Lung (tissue), 11 donors: ENCODE measurements at regions not wholly inside any gene's neighbourhood (a gene's known extent, or its start where the extent isn't known, plus 50 kb on each side); places are given as distances from the start of the nearest gene placed in this dataset.

Experiments
- ATAC-seq: fragments of 200-7000 bp; cut with Tn5 transposase; one replicate; pipeline ENCODE4 v1.9.1; 2020; ENCODE audit warnings: moderate number of reproducible peaks; ENCODE audit not compliant: insufficient read depth, low FRiP score
- DNase-seq, 3 donors: peaks; one replicate each; pipeline ENCODE4 v3.0.0-alpha.2; 2013 to 2017
- H3K27ac ChIP-seq, 2 donors: one replicate each; pipeline ENCODE4 v1.5.1; 2013; ENCODE audit warnings: mild to moderate bottlenecking in 2 of 2, moderate library complexity in 2 of 2, control low read depth in 1 of 2, inconsistent platforms in 1 of 2, low read depth in 1 of 2, low read length in 1 of 2
- H3K27me3 ChIP-seq, 3 donors: one replicate each; pipeline ENCODE4 v1.5.1; 2013; ENCODE audit warnings: low read length in 2 of 3; ENCODE audit not compliant: control insufficient read depth in 3 of 3, insufficient read depth in 3 of 3
- H3K36me3 ChIP-seq, 4 donors: one replicate each; pipeline ENCODE4 v1.5.1; 2013; ENCODE audit warnings: low read length in 4 of 4, mild to moderate bottlenecking in 1 of 4, moderate library complexity in 1 of 4; ENCODE audit not compliant: control insufficient read depth in 4 of 4, insufficient read depth in 4 of 4
- H3K4me1 ChIP-seq, 5 donors: one replicate each; pipeline ENCODE4 v1.5.1; 2013; ENCODE audit warnings: low read length in 5 of 5, mild to moderate bottlenecking in 2 of 5, moderate library complexity in 1 of 5; ENCODE audit not compliant: control insufficient read depth in 5 of 5, insufficient read depth in 5 of 5
- H3K4me3 ChIP-seq: one replicate; pipeline ENCODE4 v1.5.1; 2013; ENCODE audit warnings: mild to moderate bottlenecking, control low read depth, moderate library complexity
- H3K9ac ChIP-seq, 2 donors: one replicate each; pipeline ENCODE4 v1.5.1; 2013; ENCODE audit warnings: low read length in 2 of 2, control low read depth in 1 of 2; ENCODE audit not compliant: insufficient read depth in 1 of 2
- H3K9me3 ChIP-seq, 4 donors: one replicate each; pipeline ENCODE4 v1.5.1; 2013; ENCODE audit warnings: low read length in 3 of 4, mild to moderate bottlenecking in 1 of 4, moderate library complexity in 1 of 4; ENCODE audit not compliant: control insufficient read depth in 4 of 4, insufficient read depth in 3 of 4
- WGBS, 2 donors: extraction: QIAGEN DNeasy Blood & Tissue Kit; methylation state at CpG; one replicate each; pipeline ENCODE4 v1.1.7; 2013; 5-methylcytosine and 5-hydroxymethylcytosine counted together
- TF ChIP-seq, protein P1 (sequence below): IDR thresholded peaks from 2 replicates; pipeline ENCODE4 v1.5.1; 2012; ENCODE audit warnings: mild to moderate bottlenecking; ENCODE audit errors: control extremely low read depth, extremely low read depth
- donor health status: control.
- donor health status: control.
- donor health status: Bipolar disorder and iron deficiency.
- donor health status: healthy.
- donor health status: DM: yes; HTN: yes; CAD: no.

DNA sequence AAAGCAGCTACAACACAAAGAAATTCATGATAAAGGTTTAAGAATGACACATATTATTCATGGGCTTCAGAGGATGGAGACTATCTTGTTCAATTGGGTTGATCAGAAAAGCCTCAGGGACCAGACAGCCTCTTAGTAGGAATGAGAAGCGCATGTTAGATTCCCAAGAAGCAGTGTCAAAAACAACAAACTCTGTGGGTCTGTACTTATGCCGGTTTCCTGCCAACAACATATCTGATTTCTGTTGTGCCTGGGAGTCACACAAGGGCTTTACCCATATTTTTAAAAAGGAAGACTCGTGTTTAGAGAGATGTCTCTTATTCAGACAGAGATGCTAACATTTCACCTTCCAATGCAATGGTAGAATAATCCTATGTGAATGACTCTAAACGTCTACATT is 2180.6 kb upstream of the CELF4 start:
- Histone ChIP-seq H3K9me3 (peaks cover 0 to 6% (median 0%) of the 10 kb centered on the region in 4 donors), H3K4me3 (no peak overlapping the region), H3K4me1 (no peaks in the 10 kb centered on the region), H3K27ac (no peak overlapping the region), H3K36me3 (peaks cover 0 to 4% (median 0%) of the 10 kb centered on the region in 4 donors), H3K9ac (no peak overlapping the region), H3K27me3 (no peaks in the 10 kb centered on the region)
- TF ChIP-seq, protein P1, sequence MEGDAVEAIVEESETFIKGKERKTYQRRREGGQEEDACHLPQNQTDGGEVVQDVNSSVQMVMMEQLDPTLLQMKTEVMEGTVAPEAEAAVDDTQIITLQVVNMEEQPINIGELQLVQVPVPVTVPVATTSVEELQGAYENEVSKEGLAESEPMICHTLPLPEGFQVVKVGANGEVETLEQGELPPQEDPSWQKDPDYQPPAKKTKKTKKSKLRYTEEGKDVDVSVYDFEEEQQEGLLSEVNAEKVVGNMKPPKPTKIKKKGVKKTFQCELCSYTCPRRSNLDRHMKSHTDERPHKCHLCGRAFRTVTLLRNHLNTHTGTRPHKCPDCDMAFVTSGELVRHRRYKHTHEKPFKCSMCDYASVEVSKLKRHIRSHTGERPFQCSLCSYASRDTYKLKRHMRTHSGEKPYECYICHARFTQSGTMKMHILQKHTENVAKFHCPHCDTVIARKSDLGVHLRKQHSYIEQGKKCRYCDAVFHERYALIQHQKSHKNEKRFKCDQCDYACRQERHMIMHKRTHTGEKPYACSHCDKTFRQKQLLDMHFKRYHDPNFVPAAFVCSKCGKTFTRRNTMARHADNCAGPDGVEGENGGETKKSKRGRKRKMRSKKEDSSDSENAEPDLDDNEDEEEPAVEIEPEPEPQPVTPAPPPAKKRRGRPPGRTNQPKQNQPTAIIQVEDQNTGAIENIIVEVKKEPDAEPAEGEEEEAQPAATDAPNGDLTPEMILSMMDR = no peak
- peak in 1 of 3 donors; percentile 46 for DNase-seq
- WGBS, 2 donors = 86 to 91% methylated on average over 4 of the region's 4 CpGs
- ATAC-seq = no peak

DNA sequence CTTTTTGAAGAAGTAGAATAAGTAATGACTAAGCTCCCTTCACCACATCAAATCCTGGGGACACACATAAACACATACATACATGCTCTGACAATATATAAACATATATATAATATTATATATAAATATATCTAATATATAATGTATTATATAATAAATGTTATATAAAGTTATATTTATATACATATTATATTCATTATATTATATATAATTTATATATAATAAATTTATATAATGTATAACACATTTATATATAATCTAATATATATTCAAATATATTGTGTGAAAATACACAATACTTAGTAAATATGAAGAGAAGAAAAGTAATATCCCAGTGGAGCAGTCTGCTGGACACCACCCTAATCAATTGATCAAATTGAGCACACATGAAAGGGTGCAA is 2177.9 kb upstream of the CELF4 start:
- TF ChIP-seq, protein P1 = no peak

DNA sequence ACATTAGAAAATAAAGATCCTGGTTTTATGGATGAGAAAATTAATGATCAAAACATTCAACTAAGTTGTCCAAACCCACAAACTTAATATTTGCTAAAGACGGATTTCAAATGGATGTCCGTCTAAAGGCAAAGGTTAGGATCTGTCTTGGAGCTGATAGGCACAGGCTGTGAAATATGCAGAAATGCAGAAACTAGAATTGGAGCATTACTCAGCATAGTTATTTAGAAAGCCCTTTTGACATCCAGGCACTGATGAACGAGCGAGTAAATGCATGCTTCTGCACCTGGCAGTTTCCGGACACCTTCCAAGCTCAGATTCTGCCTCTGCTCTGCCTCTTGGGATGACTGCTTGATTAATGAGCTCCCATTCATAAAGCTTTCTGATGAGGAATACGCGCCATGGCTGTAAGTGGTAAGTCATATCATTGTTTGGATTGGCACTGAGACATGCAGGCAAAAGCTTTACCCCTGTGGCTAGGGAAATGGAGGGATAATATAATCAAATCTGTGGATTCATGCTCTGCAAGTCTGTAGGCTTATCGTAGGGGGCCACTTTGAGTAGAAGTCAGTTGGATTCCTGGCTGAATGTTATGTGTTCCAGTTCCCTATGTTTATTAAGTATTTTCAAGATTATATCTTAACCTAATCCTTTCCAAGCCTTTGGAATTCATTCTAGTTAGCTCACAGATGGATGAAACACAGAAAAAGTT is 2176.3 kb upstream of the CELF4 start:
- 80 to 94% methylated on average over 8 of the region's 8 CpGs for WGBS, 2 donors
- ATAC-seq = no peak
- no peaks in the 10 kb centered on the region for H3K4me1 ChIP-seq
- H3K27me3 ChIP-seq = no peaks in the 10 kb centered on the region
- TF ChIP-seq, protein P1 = no peak
- no peak overlapping the region for H3K4me3 ChIP-seq
- DNase-seq = no peak
- no peaks in the 10 kb centered on the region for H3K36me3 ChIP-seq
- H3K9ac ChIP-seq = no peak overlapping the region
- H3K9me3 ChIP-seq = no peaks in the 10 kb centered on the region
- no peak overlapping the region for H3K27ac ChIP-seq

More for the DNA sequence above, 2177.9 kb upstream of the CELF4 start:
- no peaks in the 10 kb centered on the region for H3K9me3 ChIP-seq
- DNase-seq = no peak
- no peaks in the 10 kb centered on the region for H3K27me3 ChIP-seq
- no peaks in the 10 kb centered on the region for H3K4me1 ChIP-seq
- ATAC-seq = no peak
- H3K9ac ChIP-seq = no peak overlapping the region
- H3K4me3 ChIP-seq = no peak overlapping the region
- no peak overlapping the region for H3K27ac ChIP-seq
- H3K36me3 ChIP-seq = no peaks in the 10 kb centered on the region

DNA sequence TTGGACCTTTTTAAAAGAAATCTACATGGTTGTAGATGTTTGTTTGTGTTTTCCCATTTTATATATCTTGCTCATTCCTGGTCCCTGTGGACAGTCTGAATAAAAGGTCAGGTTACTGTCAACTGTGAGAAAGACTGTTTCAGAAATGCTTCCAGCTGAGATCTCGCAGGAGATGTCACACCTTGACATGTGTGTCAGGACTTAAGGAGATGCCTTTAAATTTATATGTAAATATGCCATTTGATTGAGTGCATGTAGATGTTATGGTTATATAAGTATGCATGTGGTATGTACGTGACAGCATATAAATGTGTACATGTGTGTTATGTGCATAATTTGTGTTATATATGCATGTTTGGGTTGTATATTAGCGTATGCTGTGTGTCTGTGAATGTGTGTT is 2172.3 kb upstream of the CELF4 start:
- 90 to 98% methylated on average over 3 of the region's 3 CpGs for WGBS, 2 donors
- Histone ChIP-seq H3K27me3 (no peaks in the 10 kb centered on the region), H3K9ac (no peak overlapping the region), H3K27ac (no peak overlapping the region), H3K36me3 (no peaks in the 10 kb centered on the region), H3K9me3 (no peaks in the 10 kb centered on the region), H3K4me3 (no peak overlapping the region), H3K4me1 (no peaks in the 10 kb centered on the region)
- TF ChIP-seq, protein P1 = no peak
- ATAC-seq (no peak), DNase-seq (no peak)
